ENCODE measurements at regions not wholly inside any gene's neighbourhood (a gene's known extent, or its start where the extent isn't known, plus 50 kb on each side); places are given as distances from the start of the nearest gene placed in this dataset.
"Not testable (repeated sequence)": the region's sequence is repeated elsewhere in the genome, so short reads cannot be mapped to it uniquely, and the experiment has no call there.

DNA sequence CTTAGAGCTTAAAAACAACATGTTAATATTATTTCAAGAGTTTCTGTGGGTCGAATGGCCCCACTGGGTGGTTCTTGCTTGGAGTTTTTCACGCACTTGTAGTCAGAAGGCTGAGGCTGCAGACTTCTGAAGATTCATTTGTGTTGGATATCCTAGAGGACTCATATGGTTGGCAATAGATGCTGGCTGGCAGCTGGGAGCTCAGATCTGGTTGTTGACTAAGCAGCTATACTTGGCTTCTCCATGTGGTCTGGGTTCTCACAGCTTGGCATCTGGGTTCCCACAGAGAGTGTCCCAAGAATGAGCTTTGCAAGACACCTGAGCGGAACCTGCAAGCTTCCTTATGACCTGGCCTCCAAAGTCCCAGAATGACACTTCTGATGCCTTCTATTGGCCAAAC lies 163.9 kb upstream of the ZC3H12C start:
- DNase-seq (ENCODE audit: low read depth): peak; percentile 93

DNA sequence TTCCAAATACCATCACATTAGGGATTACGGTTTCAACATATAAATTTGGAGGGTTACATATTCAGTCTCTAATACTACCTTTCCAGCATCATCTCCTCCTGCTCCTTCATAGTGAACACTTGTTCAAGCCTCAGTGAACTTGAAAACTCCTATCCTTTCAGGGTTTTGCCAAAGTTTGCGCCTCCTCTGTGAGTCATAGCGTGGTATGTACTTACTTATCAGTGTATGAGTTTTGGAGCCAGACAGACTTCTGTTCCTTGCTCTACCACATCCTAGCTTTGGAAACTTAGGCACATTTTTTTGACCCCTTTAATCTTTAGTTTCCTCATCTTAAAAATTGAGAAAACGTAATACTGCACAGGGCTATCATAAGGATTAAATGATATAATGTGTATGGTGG lies 160.1 kb upstream of the ZC3H12C start:
- no peak for DNase-seq (ENCODE audit: low read depth)

DNA sequence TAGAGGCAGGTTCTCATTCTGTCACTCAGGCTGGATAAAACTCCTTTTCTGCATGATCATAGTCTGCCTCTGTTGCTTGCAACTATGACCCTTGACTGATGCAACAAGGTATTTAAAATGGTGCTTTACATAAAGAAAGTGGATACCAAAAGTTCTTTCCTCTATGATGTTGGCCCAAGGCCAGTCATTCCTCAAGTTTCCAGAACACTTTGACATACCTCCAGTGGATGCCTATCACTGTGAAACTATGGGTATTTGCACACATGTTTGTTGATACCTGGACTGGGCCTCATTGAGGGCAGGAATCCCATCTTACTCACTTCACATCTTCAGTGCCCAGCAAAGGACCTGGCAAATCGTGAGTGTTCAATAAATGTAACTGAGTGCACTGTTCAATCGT lies 159.0 kb upstream of the ZC3H12C start:
- DNase-seq (ENCODE audit: low read depth): no peak

DNA sequence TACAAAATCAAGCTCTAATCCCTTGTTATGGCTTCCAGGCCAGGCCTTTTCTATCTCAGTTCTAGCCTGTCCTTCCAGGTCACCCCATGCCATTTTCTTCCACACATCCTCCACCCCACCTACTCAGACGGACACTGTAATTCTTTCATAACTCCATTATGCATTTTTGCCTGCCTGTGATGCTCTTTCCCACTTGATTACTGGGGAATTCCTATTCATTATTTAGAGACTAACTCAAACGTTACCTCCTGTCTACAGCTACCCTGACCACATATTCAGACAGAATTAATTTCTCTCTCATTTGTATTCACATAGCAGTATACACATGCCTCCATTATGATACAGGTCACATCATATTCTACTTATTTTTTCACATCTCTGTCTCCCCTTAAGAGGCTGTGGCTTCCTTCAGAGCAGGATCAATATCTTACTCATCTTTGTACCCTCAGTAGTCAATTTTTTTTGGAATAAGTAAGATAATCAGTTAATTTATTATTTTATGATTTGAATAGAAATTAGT lies 156.5 kb upstream of the ZC3H12C start:
- DNase-seq (ENCODE audit: low read depth): no peak

DNA sequence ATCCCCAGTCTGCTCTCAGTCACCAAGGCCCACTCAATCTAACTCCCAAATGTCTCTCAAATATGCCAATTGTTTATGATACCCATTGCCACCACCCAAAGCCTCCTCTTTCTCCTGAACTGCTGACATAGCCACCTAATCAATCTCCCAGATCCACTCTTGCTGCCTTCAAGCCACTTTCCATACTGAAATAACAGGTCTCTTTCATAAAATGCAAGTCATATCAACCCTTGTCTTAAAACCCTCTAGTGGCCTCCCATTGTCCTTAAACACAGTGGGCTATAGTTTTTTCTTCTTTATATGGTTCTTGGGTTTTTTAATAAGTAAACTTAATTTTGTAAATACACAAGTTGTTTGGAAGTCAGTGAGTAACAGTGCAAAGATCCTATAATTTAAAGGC lies 155.2 kb upstream of the ZC3H12C start:
- no peak for DNase-seq (ENCODE audit: low read depth)

DNA sequence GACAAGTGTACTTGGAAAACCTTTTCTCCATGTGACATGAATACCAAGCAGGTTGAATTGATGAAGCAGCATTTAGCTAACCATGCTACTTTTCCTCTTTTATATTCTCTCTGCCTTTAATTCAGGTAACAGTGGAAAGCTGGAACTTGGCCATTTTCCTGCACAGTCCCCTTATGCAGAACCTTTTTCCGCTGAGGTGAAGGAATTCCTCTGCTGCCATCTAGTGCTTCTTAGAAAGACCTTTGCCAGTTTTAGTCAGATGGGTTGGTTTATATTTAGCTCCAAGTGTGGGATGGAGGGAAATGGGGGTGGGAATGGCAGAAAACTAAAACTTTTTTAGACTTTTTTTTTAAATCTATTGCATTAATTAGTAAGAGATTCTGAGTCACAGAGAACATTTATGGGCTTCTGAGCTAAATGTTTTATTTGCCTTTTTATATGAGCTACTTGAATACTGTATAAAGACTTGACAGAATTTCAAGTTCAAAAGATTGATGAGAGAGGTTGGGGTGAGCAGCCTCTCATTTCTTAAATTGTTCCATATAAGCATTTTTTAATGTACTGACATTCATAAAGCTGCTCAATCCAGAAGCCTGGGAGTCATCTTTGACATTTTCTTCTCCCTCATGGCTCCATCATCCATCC lies 153.9 kb upstream of the ZC3H12C start:
- DNase-seq (ENCODE audit: low read depth): peak; percentile 81

DNA sequence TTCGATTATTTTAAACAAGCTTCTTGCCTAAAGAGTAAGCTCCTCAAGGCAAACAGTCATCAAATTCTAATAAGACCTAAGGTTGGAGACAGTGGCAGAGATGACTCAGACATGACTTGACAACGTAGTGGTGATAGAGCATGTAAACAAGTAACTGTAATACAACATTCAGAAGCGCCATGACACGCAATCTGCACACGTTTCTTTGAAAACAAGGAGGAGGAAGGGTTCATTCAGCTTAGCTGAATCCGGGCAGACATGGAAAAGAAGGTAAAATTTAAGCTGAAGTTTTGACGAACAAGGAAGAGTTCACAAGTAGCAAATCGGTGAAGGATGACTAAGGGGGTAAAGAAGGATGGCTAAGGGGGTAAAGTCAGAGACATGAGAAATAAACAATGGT lies 152.4 kb upstream of the ZC3H12C start:
- peak; percentile 53 for DNase-seq (ENCODE audit: low read depth)

DNA sequence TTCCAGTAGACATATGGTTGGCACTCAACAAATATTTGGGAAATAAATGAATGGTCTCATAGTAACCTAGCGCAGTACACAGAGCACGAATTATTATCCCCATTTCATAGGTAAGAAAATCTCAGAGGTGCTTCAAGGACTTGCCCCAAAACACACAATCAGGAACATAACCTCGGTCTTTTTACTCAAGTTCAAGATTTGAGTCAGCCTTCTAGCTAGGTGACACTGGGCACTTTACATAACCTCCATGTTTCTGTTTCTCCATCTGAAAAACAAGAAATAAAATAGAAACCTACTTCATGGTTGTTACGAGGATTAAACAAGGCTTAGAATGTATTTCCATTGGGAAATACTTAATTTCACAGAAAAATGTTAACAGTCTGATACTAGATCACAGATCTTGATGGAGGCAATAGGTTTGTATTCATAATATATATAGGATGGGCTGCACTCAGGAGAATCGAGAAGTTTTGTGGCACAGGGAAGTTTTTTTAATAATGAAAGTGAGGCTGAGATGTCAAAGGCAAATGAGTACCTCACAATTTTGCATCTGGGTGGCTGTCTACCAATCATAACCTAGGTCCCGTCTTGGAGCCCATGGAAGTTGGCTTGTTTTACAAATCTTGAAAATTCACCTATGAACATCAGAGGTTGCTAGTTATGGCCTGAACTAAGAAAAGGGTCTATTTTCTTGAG lies 147.4 kb upstream of the ZC3H12C start:
- no peak for DNase-seq (ENCODE audit: low read depth)

DNA sequence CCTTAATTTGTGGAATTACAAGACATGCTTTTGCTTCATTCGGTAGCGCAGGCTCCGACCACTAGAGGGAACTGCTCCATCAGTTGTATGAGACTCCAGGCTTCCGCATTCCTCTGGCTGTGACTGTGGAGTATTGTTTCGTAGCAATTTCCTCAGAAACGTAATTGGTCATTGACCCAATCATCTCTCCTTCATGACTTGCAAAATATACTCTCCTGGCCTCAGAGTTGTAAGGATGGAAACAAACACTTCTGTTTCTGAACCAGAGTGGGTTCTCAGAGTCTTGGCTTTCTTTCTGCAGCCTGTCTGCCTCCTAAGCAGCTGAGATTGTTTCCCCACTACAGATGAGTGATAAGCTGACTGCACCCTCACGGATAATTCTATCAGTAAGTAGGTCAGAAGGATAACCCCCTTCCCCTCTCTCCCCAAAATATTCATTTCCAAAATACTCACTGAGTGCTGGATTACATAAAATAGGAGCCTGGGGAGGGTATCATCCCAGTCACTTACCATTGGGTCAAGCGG lies 146.8 kb upstream of the ZC3H12C start:
- peak; percentile 93 for DNase-seq (ENCODE audit: low read depth)

DNA sequence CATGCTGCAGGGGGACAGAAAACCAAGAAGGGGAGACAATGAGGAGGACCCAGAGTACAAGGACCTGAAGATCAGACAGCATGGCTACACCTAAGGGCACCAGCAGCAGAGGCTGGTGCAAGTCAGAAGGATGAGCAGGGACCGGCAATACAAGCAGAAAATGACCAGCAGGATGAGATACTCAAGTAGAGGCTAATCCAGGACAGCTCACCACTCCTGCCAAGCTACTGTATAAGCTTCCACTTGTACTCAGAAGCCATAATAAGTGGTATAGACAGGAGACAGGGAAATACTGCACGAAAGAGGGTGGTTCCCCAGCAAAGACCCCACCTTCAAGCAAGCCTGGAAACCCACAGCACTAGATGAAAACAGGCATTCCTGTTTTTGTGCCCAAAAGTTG lies 138.7 kb upstream of the ZC3H12C start:
- no peak for DNase-seq (ENCODE audit: low read depth)

DNA sequence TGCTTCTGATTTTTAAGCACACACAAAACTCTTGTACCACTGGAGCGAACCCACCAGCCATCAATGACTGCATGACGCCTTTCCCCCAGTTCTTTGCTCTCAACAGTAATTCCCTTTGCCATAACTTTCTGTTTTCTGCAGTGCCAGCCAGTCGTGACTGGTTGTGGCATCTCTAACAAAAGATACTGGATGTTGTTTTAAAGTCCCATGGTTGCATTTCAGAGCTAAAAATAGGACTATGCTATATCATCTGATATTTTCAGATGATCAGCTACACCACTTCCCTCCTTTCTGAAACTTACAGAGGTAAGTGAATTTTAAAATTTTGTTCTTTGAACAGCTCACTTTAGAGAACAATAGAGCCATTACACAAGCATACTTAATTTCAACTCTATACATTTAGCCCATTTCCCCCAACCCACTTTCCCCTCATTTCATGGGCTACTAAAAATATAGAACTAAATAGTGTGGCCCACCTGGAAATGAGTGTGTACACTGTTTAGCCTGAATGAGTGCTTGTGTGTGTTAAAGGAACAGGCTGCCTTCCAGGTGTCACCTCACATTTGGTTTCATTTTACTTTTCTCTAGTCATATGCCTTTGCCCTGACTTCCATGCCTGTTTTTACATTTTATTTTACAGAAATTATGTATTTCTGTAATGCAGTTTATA lies 136.9 kb upstream of the ZC3H12C start:
- no peak for DNase-seq (ENCODE audit: low read depth)

DNA sequence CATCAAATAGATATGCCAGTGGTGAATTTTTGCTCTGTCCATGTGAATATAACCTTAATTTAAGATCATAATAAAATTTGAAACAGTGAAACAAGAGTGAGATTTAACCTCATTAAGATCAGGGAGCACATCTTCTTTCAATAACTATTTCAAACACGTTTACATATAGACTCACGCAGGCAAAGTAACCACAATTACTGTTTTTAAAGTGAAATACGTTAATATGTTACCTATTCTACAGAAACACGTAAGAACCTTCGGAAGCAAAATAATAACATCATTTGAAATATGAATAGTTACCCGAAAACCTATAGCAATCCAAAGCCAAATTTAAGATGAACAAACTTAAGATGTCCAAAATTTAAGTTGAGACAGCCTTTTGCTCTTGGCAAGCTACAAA lies 136.2 kb upstream of the ZC3H12C start:
- DNase-seq (ENCODE audit: low read depth): no peak

DNA sequence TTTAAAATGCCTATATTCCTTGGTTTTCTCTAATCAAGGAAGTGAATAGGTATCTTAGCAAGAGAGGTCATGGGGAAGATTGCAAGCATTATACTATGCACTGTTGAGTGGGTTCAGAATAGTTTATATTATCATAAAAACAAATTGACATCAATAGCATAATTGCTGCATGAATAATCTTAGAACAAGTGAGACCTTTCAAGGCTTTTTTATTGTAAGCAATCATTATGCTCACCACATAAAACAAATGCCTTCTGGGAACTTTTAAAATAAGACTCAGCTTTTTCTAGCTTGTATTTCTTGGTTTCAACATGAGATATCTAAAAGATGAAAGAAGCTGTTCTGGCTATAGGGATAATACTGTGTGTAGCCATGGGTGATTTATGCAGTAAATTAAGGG lies 135.6 kb upstream of the ZC3H12C start:
- DNase-seq (ENCODE audit: low read depth): no peak

DNA sequence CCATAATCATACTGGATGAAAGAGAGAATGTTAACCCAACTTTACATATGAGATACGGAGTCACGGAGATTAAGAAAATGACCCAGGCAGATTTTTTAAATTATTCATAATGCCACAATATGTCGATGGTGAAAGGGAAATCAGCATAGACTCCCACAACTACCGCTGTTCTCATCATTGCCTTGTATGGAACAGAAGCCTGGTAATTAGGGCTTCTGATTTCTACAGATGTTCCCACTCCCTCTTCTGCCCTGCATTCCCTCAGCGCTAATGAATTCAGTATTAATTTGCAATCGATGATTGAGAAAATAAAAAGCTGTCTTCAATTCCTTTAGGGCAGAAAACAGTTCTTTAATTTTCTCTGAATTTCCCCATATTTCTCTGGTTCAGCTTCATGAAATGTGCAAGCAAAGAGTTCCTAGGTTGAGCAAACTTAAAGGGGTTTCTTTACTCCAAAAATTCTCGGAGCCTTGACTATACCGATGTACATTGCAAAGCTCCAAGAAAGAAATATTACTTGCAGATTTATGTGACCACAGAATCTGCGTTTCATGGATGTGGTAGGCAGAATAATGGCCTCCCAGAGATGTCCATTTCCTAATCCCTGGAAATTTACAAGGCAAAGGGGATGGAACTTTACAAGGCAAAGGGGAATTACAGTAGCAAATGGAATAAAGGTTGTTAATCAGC lies 134.9 kb upstream of the ZC3H12C start:
- no peak for DNase-seq (ENCODE audit: low read depth)

DNA sequence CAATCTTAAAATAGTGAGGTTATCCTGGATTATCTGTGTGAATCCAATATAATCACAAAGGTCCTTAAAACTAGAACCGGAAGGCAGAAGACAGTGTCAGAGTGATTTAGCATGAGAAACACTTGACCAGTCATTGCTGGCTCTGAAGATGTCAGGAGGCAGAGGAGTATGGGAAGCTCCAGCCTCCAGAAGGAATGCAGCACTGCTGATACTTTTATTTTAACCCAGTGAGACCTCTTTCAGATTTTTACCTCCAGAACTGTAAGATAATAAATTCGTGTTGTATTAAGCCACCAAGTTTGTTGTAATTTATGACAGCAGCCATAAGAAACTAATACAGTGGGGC lies 134.4 kb upstream of the ZC3H12C start:
- no peak for DNase-seq (ENCODE audit: low read depth)

DNA sequence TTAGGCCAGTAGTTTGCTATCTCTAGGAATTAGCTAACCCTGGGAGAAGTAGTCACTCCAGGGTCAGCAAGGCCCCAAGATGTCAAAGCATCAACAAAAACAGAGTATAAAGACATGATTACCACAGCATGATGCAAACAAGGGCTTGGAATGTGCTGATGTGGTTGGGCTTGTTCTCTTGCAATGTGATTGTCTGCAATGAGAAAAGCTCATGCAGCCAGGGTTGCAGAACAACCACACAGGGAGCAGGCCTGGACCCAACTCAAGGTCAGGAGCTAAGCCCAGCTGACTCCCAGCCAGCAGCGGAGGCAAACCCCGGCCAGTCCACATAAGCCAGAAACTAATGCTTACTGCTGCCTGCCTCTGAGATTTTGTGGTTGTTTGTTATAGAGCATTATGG lies 132.4 kb upstream of the ZC3H12C start:
- peak; percentile 80 for DNase-seq (ENCODE audit: low read depth)

DNA sequence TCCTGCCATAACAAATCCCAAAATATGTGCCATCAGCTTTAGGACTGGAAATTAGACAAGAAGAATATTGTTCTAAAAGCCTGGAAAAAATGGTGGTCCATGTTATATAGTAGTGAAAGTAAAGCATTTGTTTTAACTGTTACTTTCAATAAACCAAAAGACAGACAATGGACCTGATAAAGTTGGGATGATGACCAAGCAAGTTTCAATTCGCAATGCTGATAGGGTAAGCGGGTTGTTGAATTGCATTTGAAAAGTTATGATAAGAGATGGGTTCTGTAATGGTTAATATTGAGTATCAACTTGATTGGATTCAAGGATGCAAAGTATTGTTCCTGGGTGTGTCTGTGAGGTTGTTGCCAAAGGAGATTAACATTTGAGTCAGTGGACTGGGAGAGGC lies 131.9 kb upstream of the ZC3H12C start:
- no peak for DNase-seq (ENCODE audit: low read depth)

DNA sequence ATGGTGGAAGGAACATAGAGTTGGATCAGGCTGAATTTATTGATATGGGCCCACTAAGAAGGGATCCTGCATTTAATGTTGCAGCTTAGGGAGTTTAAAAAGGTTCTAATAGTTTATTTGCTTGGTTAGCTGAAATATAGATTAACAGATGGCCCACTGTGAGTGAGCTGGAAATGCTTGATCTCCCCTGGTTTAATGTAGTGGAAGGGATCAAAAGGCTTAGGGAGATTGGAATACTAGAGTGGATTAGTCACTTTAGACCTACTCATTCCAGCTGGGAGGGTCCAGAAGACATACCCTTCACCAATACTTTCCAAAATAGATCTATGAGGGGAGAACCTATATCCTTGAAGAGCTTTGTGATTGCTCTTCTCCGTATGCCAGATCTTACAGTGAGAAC lies 130.1 kb upstream of the ZC3H12C start:
- DNase-seq (ENCODE audit: low read depth): no peak

DNA sequence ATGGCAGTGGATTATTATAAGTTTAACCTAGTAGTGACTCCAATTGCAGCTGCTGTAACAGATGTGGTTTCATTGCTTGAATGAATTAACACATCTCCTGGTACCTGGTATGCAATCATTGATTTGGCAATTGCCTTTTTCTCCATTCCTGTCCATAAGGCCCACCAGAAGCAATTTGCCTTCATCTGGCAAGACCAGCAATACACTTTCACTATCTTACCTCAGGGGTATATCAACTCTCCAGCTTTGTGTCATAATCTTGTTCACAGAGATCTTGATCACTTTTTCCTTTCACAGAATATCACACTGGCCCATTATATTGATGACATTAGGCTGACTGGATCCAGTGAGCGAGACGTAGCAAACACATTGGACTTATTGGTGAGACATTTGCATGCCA lies 128.7 kb upstream of the ZC3H12C start:
- DNase-seq (ENCODE audit: low read depth): no peak

DNA sequence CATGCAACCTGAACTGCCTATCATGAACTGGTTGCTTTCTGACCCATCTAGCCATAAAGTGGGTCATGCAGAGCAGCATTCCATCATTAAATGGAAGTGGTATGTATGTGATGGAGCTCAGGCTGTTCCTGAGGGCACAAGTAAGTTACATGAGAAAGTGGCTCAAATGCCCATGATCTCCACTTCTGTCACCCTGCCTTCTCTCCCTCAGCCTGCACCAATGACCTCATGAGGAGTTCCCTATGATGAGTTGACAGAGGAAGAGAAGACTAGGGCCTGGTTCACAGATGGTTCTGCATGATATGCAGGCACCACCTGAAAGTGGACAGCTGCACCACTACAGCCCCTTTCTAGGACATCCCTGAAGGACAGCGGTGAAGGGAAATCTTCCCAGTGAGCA lies 127.7 kb upstream of the ZC3H12C start:
- DNase-seq (ENCODE audit: low read depth): not testable (repeated sequence)

DNA sequence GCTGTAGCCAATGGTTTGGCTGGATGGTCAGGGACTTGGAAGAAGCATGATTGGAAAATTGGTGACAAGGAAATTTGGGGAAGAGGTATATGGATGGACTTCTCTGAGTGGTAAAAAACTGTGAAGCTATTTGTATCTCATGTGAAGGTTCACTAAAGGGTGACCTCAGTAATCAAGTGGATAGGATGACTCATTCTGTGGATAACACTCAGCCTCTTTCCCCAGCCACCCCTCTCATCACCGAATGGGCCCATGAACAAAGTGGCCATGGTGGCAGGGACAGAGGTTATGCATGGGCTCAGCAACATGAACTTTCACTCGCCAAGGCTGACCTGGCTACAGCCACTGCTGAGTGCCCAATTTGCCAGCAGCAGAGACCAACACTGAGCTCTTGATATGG lies 127.3 kb upstream of the ZC3H12C start:
- not testable (repeated sequence) for DNase-seq (ENCODE audit: low read depth)

DNA sequence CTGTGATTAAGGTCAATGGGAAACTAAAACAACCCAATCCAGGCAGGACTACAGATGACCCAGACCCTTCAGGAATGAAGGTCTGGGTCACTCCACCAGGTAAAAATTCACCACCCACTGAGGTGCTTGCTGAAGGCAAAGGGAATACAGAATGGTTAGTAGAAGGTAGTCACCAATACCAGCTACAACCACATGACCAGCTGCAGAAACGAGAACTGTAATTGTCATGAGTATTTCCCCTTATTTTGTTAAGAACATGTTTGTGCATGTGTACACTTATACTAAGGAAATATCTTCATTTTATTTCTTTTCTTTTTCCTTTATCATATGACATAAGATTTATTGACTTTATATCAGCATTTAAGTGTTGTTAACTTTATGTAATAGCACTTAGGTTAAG lies 126.1 kb upstream of the ZC3H12C start:
- not testable (repeated sequence) for DNase-seq (ENCODE audit: low read depth)

Data from myocyte (in vitro differentiated cells).